Heart right ventricle (tissue), 16 donors: ENCODE measurements at regions not wholly inside any gene's neighbourhood (a gene's known extent, or its start where the extent isn't known, plus 50 kb on each side); places are given as distances from the start of the nearest gene placed in this dataset.

ENCODE experiments used
- ATAC-seq, 8 donors: fragments of 200-7000 bp; cut with Tn5 transposase; one replicate each; pipeline ENCODE4 v1.9.1; 2020; ENCODE audit warnings: mild to moderate bottlenecking in 8 of 8, moderate library complexity in 8 of 8, moderate number of reproducible peaks in 1 of 8
- DNase-seq, 2 donors: peaks; one replicate each; pipeline ENCODE4 v3.0.0-alpha.2; 2020
- H3K27ac ChIP-seq, 10 donors: fragments of 200-600 bp; sonication (generic) in 2 of 10; one replicate each; pipeline versions ENCODE4 v1.5.0 to v1.8.0; 2020 to 2022; ENCODE audit warnings: mild to moderate bottlenecking in 3 of 10
- H3K27me3 ChIP-seq, 7 donors: fragments of 200-600 bp; one replicate each; pipeline ENCODE4 v1.8.0; 2021 to 2022; ENCODE audit warnings: mild to moderate bottlenecking in 2 of 7
- H3K36me3 ChIP-seq, 9 donors: fragments of 200-600 bp; sonication (generic) in 1 of 9; one replicate each; pipeline versions ENCODE4 v1.5.0 to v1.8.0; 2020 to 2022; ENCODE audit warnings: mild to moderate bottlenecking in 2 of 9
- H3K4me1 ChIP-seq, 9 donors: fragments of 200-600 bp; sonication (generic) in 1 of 9; one replicate each; pipeline versions ENCODE4 v1.5.0 to v1.8.0; 2020 to 2022; ENCODE audit warnings: mild to moderate bottlenecking in 4 of 9
- H3K4me3 ChIP-seq, 10 donors: fragments of 200-600 bp; sonication (generic) in 2 of 10; one replicate each; pipeline versions ENCODE4 v1.5.0 to v1.8.0; 2020 to 2022; ENCODE audit warnings: mild to moderate bottlenecking in 7 of 10, moderate library complexity in 2 of 10
- H3K9me3 ChIP-seq, 11 donors: fragments of 200-600 bp in 10 of 11; sonication (generic) in 2 of 11; one replicate each; pipeline versions ENCODE4 v1.5.0 to v1.8.0; 2013 to 2022; ENCODE audit warnings: mild to moderate bottlenecking in 2 of 11, control low read depth in 1 of 11, moderate library complexity in 1 of 11
- CTCF ChIP-seq, 9 donors: fragments of 200-600 bp; sonication (generic) in 2 of 9; IDR thresholded peaks; one replicate each; pipeline versions ENCODE4 v1.5.0 to v1.8.0; 2021 to 2022; ENCODE audit warnings: antibody characterized with exemption in 9 of 9, mild to moderate bottlenecking in 5 of 9, moderate library complexity in 1 of 9
- WGBS, 2 donors: extraction: QIAGEN DNeasy Blood & Tissue Kit; methylation state at CpG; one replicate each; pipeline ENCODE4 v1.1.7; 2013; ENCODE audit warnings: inconsistent platforms in 1 of 2; 5-methylcytosine and 5-hydroxymethylcytosine counted together
- intact Hi-C, 10 donors: fragments of 100-400 bp; cut with DNase I; formaldehyde crosslinking; loops; one replicate each; pipeline versions ENCODE4 v1.11.1 to v1.14.2; 2022
- donor health status: Arrhythmogenic right ventricular cardiomyopathy.
- donor health status: ischemic (EF 13 %, LVEDD 7.1; RV severe dilation, severe dysfunction).
- donor health status: healthy with polysubstance abuse.
- donor health status: DM: no; HTN: yes; CAD: no.
- donor health status: DM: no; HTN: no; CAD: no.
- donor health status: ischemic (EF 25% LVEDD 6.9; RV normal size, moderate dysfunction).
- donor health status: ischemic (EF 25% LVEDD 5.7; RV mildly dilated, moderate dysfunction).
- donor health status: healthy.
- donor health status: DM: yes; HTN: yes; CAD: no.
- donor health status: Ischemic cardiomyopathy.
- donor health status: ischemic (EF 35%, LVEDD 5.7; RV mildly dilated, moderate dysfunction).
- donor health status: nonischemic (EF 11% LVEDD 7.7; RV severe dilation, severe dysfunction).
- donor health status: DM: yes; HTN: yes; CAD: no.
- donor health status: PGD.
- donor health status: ischemic (EF 29% LVEDD 5.4; RV normal size, mild dysfunction).
- donor health status: nonischemic (EF 23%, LVEDD 6.1; RV moderate dilation, normal function).

GRCh38 chr6:96304997-96305396, 216.6 kb upstream of the UFL1 start:
- 53 to 57% methylated on average over 2 of the region's 2 CpGs for WGBS, 2 donors
- no peak for ATAC-seq
- DNase-seq: no peak
- no peak for TF ChIP-seq CTCF (IDR thresholded peaks at IDR 0.05)
- no peaks in the 10 kb centered on the region for H3K27me3 ChIP-seq
- H3K4me1 ChIP-seq: no peaks in the 10 kb centered on the region
- H3K4me3 ChIP-seq: no peak overlapping the region
- H3K27ac ChIP-seq: no peak overlapping the region
- intact Hi-C loops: no loop called here
- H3K36me3 ChIP-seq: no peaks in the 10 kb centered on the region
- H3K9me3 ChIP-seq: peaks cover 0 to 5% (median 0%) of the 10 kb centered on the region in 11 donors

- Histone ChIP-seq H3K4me1 (no peaks in the 10 kb centered on the region), H3K4me3 (no peak overlapping the region), H3K9me3 (peaks cover 0 to 20% (median 7%) of the 10 kb centered on the region in 11 donors), H3K27me3 (no peaks in the 10 kb centered on the region), H3K36me3 (no peaks in the 10 kb centered on the region), H3K27ac (no peak overlapping the region)
- TF ChIP-seq CTCF (IDR thresholded peaks at IDR 0.05): no peak
- no peak for ATAC-seq
- intact Hi-C loops: no loop called here
- WGBS, 2 donors: 39 to 41% methylated on average over 1 of the region's 1 CpG
- DNase-seq: no peak
Observed at GRCh38 chr6:96330884-96331283, 190.7 kb upstream of the UFL1 start.

- Histone ChIP-seq H3K9me3 (peaks cover 0 to 22% (median 3%) of the 10 kb centered on the region in 11 donors), H3K36me3 (no peaks in the 10 kb centered on the region), H3K27me3 (no peaks in the 10 kb centered on the region), H3K4me3 (no peak overlapping the region), H3K27ac (no peak overlapping the region), H3K4me1 (no peaks in the 10 kb centered on the region)
- no peak for TF ChIP-seq CTCF (IDR thresholded peaks at IDR 0.05)
- DNase-seq (no peak), ATAC-seq (no peak)
- intact Hi-C loops: no loop called here
- WGBS, 2 donors: 60 to 63% methylated on average over 4 of the region's 4 CpGs
Observed at GRCh38 chr6:96340164-96340563, 181.4 kb upstream of the UFL1 start.

GRCh38 chr6:96345501-96345900, 176.1 kb upstream of the UFL1 start:
- Histone ChIP-seq H3K4me1 (no peaks in the 10 kb centered on the region), H3K27ac (no peak overlapping the region), H3K4me3 (no peak overlapping the region), H3K36me3 (no peaks in the 10 kb centered on the region), H3K9me3 (peaks cover 0 to 14% (median 0%) of the 10 kb centered on the region in 11 donors), H3K27me3 (no peaks in the 10 kb centered on the region)
- DNase-seq (no peak), ATAC-seq (no peak)
- intact Hi-C loops: no loop called here
- no peak for TF ChIP-seq CTCF (IDR thresholded peaks at IDR 0.05)
- WGBS, 2 donors: 79 to 82% methylated on average over 3 of the region's 3 CpGs
